ENCODE measurements at regions not wholly inside any gene's neighbourhood (a gene's known extent, or its start where the extent isn't known, plus 50 kb on each side); places are given as distances from the start of the nearest gene placed in this dataset.

GRCh38 chr3:147757866-147758265 lies 348.7 kb downstream of the ZIC1 start:
- no peak for TF ChIP-seq POLR2A (IDR thresholded peaks at IDR 0.05; ENCODE audit: low read depth, low read length)
- TF ChIP-seq POLR2AphosphoS5 (IDR thresholded peaks at IDR 0.05; ENCODE audit: low read depth, low read length): no peak
- no peak for TF ChIP-seq TAF1 (IDR thresholded peaks at IDR 0.05; ENCODE audit: low read depth, low read length)
- TF ChIP-seq SPI1 (IDR thresholded peaks at IDR 0.05; ENCODE audit: low read depth, low read length): no peak
- TF ChIP-seq PAX5 (IDR thresholded peaks at IDR 0.05; ENCODE audit: insufficient read depth, low read length, severe bottlenecking): no peak
- no peak for TF ChIP-seq POU2F2 (IDR thresholded peaks at IDR 0.05; ENCODE audit: low read depth, low read length)

Measured in GM12891 (cell line).